COR-L47 (cell line): ENCODE measurements at regions not wholly inside any gene's neighbourhood (a gene's known extent, or its start where the extent isn't known, plus 50 kb on each side); places are given as distances from the start of the nearest gene placed in this dataset.
"Not testable (repeated sequence)": the region's sequence is repeated elsewhere in the genome, so short reads cannot be mapped to it uniquely, and the experiment has no call there.

Source experiments
- DNase-seq: peaks from one replicate; lab custom pipeline; 2025; lab: John Stamatoyannopoulos, UW

- DNase-seq = no peak
These were observed 846.6 kb downstream of the MCTP2 start for GRCh38 chr15:95078003-95078402.

GRCh38 chr15:95080228-95080627 is 848.9 kb downstream of the MCTP2 start:
- not testable (repeated sequence) for DNase-seq

- no peak for DNase-seq
These were observed 853.7 kb downstream of the MCTP2 start for GRCh38 chr15:95085056-95085455.

GRCh38 chr15:95086531-95087252 is 855.3 kb downstream of the MCTP2 start:
- no peak for DNase-seq

- DNase-seq = no peak
These were observed 855.9 kb downstream of the MCTP2 start for GRCh38 chr15:95087253-95087609.

GRCh38 chr15:95091444-95091843 is 860.1 kb downstream of the MCTP2 start:
- no peak for DNase-seq

- no peak for DNase-seq
These were observed 863.9 kb downstream of the MCTP2 start for GRCh38 chr15:95095250-95095649.

GRCh38 chr15:95096651-95097050 is 865.3 kb downstream of the MCTP2 start:
- no peak for DNase-seq

- DNase-seq = no peak
These were observed 866.0 kb downstream of the MCTP2 start for GRCh38 chr15:95097361-95097760.

GRCh38 chr15:95105229-95105628 is 873.9 kb downstream of the MCTP2 start:
- DNase-seq = no peak

GRCh38 chr15:95106801-95107200 is 875.4 kb downstream of the MCTP2 start:
- DNase-seq = no peak

GRCh38 chr15:95108673-95109072 is 877.3 kb downstream of the MCTP2 start:
- no peak for DNase-seq

GRCh38 chr15:95111969-95112368 is 880.6 kb downstream of the MCTP2 start:
- no peak for DNase-seq

GRCh38 chr15:95113041-95113440 is 881.7 kb downstream of the MCTP2 start:
- DNase-seq = no peak

GRCh38 chr15:95119041-95119610 is 887.8 kb downstream of the MCTP2 start:
- DNase-seq = no peak

GRCh38 chr15:95120595-95120994 is 889.2 kb downstream of the MCTP2 start:
- no peak for DNase-seq

- DNase-seq = no peak
These were observed 889.8 kb downstream of the MCTP2 start for GRCh38 chr15:95121191-95121590.

- no peak for DNase-seq
These were observed 894.4 kb downstream of the MCTP2 start for GRCh38 chr15:95125803-95126202.

- no peak for DNase-seq
These were observed 896.0 kb downstream of the MCTP2 start for GRCh38 chr15:95127356-95127755.

- DNase-seq = no peak
These were observed 898.2 kb downstream of the MCTP2 start for GRCh38 chr15:95129574-95129973.

GRCh38 chr15:95131131-95131556 is 899.8 kb downstream of the MCTP2 start:
- no peak for DNase-seq

- DNase-seq = no peak
These were observed 901.4 kb downstream of the MCTP2 start for GRCh38 chr15:95132774-95133173.

GRCh38 chr15:95134431-95135110 is 903.2 kb downstream of the MCTP2 start:
- no peak for DNase-seq
